Hematopoietic multipotent progenitor cell treated with erythropoietin and hydrocortisone succinate and interleukin-3 and kit ligand, for 6 days (in vitro differentiated cells): ENCODE measurements at regions not wholly inside any gene's neighbourhood (a gene's known extent, or its start where the extent isn't known, plus 50 kb on each side); places are given as distances from the start of the nearest gene placed in this dataset.

Experiments
- DNase-seq: peaks from one replicate; pipeline ENCODE4 v3.0.0-alpha.2; 2015

DNA sequence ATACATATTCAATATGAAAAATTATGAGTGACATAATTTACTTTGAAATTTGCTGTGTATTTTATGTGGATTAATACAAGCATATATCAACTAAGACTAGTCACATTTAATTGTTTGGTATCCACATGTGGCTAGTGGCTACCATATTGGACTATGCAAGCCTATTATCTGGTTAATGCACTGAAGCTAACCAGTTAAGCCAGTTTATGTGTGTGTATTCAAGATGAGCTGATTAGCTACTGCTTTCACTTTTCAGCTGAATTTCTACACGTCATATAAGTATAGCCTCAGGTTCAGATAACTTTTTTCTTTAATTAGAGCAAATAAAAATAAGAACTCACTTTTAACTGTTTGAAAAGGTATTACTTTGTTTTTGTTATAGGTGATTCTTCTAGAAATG lies 903.7 kb downstream of the TFAP2A start:
- no peak for DNase-seq

DNA sequence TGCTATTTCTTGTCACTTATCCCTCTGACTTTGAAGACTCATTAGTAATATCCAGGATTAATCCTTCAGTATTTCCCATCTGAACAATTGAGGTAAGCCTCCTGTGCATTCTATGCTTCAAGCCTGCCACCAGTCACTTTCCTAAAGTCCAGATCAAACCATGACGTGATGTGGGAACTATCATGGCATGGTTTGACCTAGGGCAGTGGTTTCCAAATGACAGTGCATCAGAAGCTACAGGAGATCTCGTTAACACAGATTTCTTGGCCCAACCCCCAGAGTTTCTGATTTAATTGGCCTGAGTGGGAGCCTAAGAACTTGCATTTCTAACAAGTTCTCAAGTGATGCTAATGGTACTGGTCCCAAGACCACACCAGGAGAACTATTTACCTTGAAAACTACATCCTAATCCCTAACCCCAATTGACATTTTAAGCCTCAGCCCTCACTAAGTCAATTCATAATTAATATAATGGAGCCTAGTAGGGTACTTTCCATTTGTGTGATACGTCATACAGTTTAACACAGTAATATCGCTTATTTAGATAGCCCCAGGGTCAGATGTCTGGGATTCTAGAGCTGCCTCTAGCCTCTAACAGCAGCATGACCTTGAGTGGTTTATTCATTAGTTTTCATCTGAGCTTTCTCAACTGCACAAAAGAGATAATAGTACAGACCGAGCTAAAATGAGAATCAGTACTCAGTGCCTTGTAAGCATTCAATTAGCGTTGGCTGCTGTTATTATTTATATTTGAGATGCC lies 907.6 kb downstream of the TFAP2A start:
- DNase-seq, result no peak

DNA sequence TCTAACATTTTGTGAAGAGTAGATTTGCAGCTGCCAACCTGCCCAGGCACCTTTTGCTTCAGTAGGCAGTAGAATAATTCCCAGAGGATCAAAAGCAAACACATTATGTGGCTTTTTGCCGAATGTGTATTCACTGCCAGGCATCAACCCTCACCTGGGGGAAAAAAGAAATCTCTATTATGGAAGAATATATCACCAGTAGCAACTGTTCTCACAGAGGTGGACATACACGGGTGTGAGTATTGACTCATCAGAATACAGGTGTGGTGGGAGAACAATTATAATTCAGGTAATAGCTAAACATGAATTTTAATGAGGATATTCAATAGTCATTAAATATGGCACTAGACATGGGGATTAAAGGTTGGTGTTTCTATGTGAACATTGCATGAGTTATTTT lies 910.7 kb downstream of the TFAP2A start:
- DNase-seq, result no peak

DNA sequence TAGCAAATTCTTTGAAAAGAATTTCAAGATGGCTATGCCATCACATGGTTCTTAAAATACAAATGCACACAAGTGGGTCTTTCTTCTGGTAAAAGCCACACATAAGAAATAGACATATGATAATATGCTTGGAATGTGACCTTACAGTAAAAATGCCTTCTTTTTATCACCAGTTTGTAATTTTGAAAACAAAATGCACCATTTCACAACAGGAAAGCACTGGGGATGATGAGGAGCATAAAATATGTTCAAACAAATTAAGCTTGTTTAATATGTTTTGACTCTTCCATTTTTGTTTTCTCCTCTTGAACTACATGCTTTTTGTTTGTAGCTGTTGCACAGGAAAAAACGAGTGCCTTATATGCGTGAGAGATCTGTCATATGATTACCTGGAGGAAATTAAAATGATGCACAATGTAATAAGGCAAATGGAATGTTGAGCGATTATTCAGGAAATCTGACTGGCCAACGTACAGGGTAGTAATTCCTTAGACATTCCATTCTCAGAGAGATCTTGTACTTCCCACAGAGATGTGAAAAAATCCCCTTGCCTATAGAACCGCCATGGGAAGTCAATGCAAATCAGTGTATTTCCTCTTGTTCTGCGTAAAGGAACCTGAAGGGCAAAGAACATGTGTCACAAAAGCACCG lies 911.6 kb downstream of the TFAP2A start:
- DNase-seq, result no peak

DNA sequence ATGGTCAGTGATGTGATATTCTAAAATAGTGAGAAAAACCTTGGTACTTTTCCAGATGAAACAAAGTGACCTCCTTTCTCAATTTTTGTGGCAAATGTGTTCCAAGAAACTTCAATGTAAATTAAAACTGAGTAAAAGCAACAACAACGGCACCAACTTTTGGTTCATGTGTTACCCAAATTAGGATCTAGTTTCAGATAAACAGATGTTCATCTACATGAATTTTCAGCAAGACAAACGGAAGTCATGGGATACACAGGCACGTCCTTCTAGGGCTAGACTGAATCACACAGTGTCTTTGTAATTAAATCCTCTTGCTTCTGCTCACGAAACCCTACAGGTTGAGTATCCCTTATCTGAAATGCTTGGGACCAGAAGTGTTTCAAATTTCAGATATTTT lies 915.2 kb downstream of the TFAP2A start:
- DNase-seq, result no peak

DNA sequence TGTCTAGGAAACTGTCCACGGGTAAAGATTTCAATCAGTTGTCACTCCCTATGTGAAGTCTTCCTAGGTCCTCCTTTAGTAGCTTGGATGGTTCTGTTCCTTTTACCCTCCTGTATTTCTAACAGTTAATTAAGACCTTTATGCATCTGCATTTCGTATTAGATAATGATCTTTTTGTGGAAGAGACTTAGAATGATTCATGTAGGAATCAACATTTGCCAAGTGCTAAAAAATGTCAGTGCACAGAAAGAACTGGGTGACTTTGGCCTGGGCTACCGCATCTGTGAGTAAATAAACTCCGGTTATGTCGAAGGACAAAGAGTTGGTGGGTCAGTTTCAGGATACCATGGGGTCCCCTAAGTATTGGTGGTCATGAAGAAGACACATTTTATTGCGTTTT lies 918.0 kb downstream of the TFAP2A start:
- DNase-seq, result no peak

DNA sequence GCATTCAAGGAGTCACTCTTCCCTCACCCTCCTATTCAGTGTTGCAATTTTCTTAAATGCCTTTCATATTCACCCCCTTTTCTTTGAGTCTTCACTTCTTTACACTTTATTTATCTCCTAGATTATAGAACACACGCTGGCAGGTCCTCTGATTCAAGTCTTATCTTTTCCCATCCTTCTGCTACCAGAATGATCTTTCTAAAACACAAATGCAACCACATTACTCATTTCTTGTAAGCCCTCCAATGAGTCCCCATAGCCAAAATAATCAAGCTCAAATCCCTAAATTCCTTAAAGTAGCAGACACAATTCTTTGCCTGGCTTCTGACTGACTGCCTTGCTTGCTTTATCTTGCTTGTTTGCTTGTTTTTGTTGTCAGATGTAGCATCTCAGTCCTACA lies 920.0 kb downstream of the TFAP2A start:
- no peak for DNase-seq

DNA sequence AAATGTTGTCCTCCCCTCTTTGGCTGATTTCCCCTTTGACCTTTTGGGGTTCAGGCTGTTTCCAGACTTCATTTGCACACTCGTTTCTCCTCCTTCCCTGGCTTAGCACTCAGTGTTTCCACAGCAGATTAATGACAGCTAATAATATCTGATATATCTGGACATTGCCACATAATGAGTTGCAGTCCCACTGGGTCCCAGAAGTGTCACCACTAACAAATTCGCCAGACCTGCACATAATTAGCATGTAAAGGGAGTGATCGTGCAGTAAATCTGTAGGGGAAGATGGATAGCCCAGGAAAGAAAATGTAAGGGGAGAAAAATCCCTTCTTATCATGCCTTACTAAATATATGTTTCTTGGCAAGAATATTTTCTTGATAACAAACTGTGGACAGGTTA lies 922.1 kb downstream of the TFAP2A start:
- DNase-seq, result no peak

GRCh38 chr6:9487128-9487527 lies 927.7 kb downstream of the TFAP2A start:
- no peak for DNase-seq

GRCh38 chr6:9485992-9486391 lies 928.9 kb downstream of the TFAP2A start:
- DNase-seq, result no peak

GRCh38 chr6:9484686-9485085 lies 930.2 kb downstream of the TFAP2A start:
- no peak for DNase-seq

GRCh38 chr6:9484091-9484490 lies 930.8 kb downstream of the TFAP2A start:
- DNase-seq, result no peak

- no peak for DNase-seq
These were observed 932.7 kb downstream of the TFAP2A start for GRCh38 chr6:9482030-9482738.

GRCh38 chr6:9481292-9482029 lies 933.4 kb downstream of the TFAP2A start:
- DNase-seq, result no peak

DNA sequence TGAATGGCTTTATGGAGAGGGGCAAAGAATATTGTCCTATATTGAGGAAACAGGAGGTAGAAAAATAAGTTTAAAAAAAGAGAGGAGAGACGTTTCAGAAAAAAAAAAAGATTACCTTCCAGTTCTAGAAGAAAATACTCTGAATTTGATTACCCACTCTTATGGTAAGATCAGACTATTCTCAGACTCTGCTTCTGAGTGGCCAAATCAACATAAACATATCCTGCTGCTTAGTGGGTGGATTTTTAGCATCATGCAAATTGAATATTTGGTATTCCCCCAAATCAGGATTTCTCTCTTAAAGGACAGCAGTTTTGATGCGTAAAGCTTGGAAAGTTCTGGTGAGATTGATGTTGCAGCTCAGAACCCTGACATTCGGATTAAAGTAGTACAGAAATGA lies 946.6 kb downstream of the TFAP2A start:
- DNase-seq, result no peak

DNA sequence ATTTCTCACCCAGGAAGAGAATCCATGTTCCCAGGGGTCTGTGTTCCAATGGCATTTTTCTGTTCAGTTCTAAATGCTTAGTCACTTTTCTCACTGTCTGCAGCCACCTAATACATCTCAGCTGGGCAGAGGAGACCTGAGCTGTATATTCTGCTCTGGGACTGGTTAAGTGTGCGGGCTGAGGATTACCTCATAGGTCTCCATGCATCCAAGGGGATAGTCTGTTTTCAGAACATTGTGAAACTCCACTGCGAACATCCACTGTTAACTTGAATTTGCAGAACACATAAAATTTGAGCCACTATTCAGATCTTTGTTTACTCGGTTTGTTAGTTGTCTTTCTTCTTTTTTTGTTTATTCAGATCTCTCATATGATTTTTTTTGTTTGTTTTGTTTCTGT lies 947.1 kb downstream of the TFAP2A start:
- DNase-seq, result no peak

DNA sequence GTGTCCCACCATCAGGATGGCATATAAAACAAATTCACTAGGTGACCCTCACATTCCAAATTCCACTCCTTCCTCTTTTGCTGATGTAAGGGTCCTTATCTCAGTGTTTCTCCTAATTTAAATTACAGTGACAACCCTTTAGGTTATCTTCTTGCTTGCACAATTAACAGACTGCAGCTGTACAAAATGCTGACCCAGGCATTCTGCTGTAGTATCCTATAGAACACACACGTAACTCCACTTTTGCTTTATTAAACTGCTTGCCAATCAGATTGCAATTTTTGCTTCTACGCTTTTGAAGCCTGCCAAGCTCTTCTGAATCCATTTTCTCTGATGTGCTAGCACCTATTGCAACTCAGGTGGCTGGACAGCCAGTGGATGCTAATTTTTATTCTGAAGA lies 950.3 kb downstream of the TFAP2A start:
- DNase-seq, result no peak

DNA sequence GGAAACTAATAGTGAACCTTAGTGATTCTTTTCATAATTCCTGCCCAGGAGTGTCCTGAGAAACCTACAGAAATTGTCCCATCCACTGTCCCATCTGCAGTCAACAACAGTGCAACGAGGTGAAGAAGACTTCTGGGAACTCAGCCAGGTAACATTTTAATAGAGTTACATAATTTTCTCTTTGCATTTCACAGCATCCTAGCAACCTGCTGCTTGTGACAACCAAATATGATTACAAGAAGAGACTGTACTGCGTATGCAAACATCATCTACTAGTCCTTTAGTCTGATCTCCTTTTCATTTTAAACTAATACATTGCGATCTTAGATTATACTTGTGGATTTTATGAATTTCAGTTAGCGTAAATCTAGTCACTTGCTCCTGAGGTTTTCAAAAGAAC lies 951.6 kb downstream of the TFAP2A start:
- no peak for DNase-seq

DNA sequence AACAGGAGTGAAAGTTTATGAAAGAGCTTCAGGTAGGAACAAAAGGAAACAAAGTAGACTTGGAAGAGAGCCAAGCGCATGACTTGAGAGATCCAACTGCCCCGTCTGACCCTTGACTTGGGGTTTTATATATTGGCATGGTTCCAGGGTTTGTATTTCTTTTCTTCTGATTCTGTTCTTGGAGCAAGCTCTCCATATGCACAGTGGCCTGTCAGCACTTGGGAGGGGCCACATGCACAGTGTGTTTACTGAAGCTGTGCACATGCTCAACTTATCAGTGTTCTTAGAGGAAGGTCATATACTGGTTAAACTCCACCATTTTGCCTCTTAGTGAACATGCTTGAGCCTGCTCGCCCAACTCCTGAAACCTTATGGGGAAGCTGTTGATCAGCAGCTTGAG lies 953.7 kb downstream of the TFAP2A start:
- no peak for DNase-seq

DNA sequence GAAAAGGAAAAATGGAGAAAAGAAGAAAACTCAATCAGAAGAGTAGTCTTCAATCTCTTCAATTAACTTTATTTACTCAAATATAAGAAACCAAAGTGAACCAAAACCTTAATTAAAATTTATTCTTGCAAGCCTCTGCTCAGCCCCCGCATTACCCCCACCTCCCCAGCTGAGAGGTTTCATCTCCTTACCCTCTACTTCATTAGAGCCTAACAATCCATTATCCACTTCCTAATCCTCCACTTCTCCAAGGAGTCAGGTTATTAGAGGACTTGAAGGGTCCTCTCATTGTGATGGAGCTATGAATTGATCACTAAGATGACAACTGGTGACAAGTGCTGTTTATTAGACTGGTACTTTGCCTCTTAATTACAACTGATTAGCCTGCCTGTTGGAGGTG lies 956.5 kb downstream of the TFAP2A start:
- no peak for DNase-seq

DNA sequence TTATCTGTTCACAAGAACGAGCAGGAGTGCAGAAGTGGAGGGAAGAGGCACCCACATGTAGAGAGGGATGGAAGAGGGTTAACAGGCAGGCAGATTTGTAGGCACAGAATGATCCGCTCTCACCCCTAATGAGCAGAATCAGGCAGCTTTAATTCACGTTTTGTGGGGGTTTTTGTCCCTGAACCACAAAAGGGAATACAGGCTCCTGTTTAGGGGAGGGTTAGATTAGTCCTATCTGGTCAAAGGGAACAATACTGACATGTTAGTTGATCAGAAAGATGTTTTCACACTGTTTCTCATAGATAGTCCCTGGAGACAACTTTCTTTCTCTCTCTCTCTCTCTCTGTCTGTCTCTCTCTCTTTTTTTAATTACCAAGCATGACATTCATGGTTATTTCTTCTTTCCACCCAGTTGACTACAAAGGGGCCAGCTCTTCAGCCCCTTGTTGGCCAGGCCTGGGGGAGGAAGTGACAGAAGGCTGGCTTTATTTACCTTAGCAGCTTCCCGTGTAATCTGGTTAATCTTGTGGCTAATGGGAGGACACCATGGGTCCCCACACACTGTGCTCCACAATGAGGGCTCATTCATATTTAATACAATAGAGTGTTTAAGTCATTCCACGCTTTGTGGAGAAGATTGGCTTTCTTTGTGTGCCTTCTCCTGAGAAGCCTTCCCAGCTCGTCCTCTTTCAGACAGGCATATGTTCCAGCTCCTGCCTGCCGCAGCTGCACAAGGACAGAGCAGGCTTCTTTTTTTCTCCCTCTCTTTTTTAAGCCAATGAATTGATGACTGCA lies 958.8 kb downstream of the TFAP2A start:
- DNase-seq, result no peak

GRCh38 chr6:9439621-9440330 lies 975.1 kb downstream of the TFAP2A start:
- DNase-seq, result no peak
